Esophagus muscularis mucosa (tissue), 4 donors: ENCODE measurements at regions not wholly inside any gene's neighbourhood (a gene's known extent, or its start where the extent isn't known, plus 50 kb on each side); places are given as distances from the start of the nearest gene placed in this dataset.

Experiments used
- DNase-seq: peaks from one replicate; pipeline ENCODE4 v3.0.0-alpha.2; 2017; ENCODE audit errors: extremely low spot score
- H3K27ac ChIP-seq, 4 donors: fragments of 200-600 bp; sonication (generic); replicated peaks in 1 of 4; 1 replicate in 3 of 4; 2 replicates in 1 of 4; pipeline ENCODE4 v1.5.1; 2016 to 2019; ENCODE audit warnings: mild to moderate bottlenecking in 1 of 4
- H3K27me3 ChIP-seq, 4 donors: fragments of 200-600 bp; sonication (generic); one replicate each; pipeline versions ENCODE4 v1.5.1 to v1.6.0; 2016 to 2019
- H3K36me3 ChIP-seq, 4 donors: fragments of 200-600 bp; sonication (generic); one replicate each; pipeline ENCODE4 v1.5.1; 2016 to 2019
- H3K4me1 ChIP-seq, 4 donors: fragments of 200-600 bp; sonication (generic); one replicate each; pipeline ENCODE4 v1.5.1; 2016 to 2019
- H3K4me3 ChIP-seq, 4 donors: fragments of 200-600 bp; sonication (generic); 1 replicate in 2 of 4; 2 replicates in 2 of 4; pipeline ENCODE4 v1.5.1; 2016 to 2019; ENCODE audit warnings: mild to moderate bottlenecking in 4 of 4, moderate library complexity in 1 of 4
- H3K9me3 ChIP-seq, 4 donors: fragments of 200-600 bp; sonication (generic); 1 replicate in 3 of 4; 2 replicates in 1 of 4; pipeline ENCODE4 v1.5.1; 2016 to 2019
- CTCF ChIP-seq, 3 experiments: fragments of 200-600 bp in 2 of 3; fragments of 450-650 bp in 1 of 3; sonication (generic) in 2 of 3; IDR thresholded peaks; one replicate each; pipeline ENCODE4 v1.5.1; 2017 to 2019; ENCODE audit warnings: antibody characterized with exemption in 3 of 3, mild to moderate bottlenecking in 2 of 3, moderate library complexity in 1 of 3
- EP300 ChIP-seq: sonication (generic); formaldehyde crosslinking; IDR thresholded peaks from one replicate; pipeline ENCODE4 v1.6.1; 2017; ENCODE audit warnings: antibody characterized with exemption
- POLR2A ChIP-seq: fragments of 450-650 bp; IDR thresholded peaks from one replicate; pipeline ENCODE4 v1.6.1; 2017; ENCODE audit warnings: antibody characterized with exemption, moderate library complexity, mild to moderate bottlenecking, low read depth
- POLR2AphosphoS5 ChIP-seq, 2 donors: sonication (generic); formaldehyde crosslinking; IDR thresholded peaks; one replicate each; pipeline ENCODE4 v1.6.1; 2017; ENCODE audit warnings: antibody characterized with exemption in 2 of 2
- WGBS: methylation state at CpG from one replicate; pipeline ENCODE4 v1.1.5; 2018; 5-methylcytosine and 5-hydroxymethylcytosine counted together
- intact Hi-C: fragments of 100-400 bp; cut with DNase I; formaldehyde crosslinking; loops from one replicate; pipeline ENCODE4 v1.15.1; 2023

- Histone ChIP-seq H3K9me3 (no peaks in the 10 kb centered on the region), H3K4me1 (no peaks in the 10 kb centered on the region), H3K27me3 (no peaks in the 10 kb centered on the region), H3K4me3 (no peak overlapping the region), H3K36me3 (no peaks in the 10 kb centered on the region), H3K27ac (no peak overlapping the region)
- TF ChIP-seq POLR2A, result no peak
- no peak for TF ChIP-seq EP300
- no peak for TF ChIP-seq POLR2AphosphoS5 (IDR thresholded peaks at IDR 0.05)
- no peak for TF ChIP-seq CTCF (IDR thresholded peaks at IDR 0.05)
- intact Hi-C loops, result no loop called here
- WGBS, result 89% methylated on average over 8 of the region's 8 CpGs
- no peak for DNase-seq
These were observed 194.9 kb upstream of the HAAO start for GRCh38 chr2:42987112-42987922.

- 96% methylated on average over 6 of the region's 6 CpGs for WGBS
- no peak for TF ChIP-seq EP300
- TF ChIP-seq CTCF (IDR thresholded peaks at IDR 0.05), result no peak
- no peak for TF ChIP-seq POLR2A
- TF ChIP-seq POLR2AphosphoS5 (IDR thresholded peaks at IDR 0.05), result no peak
- H3K27ac ChIP-seq, result no peak overlapping the region
- intact Hi-C loops, result no loop called here
- H3K4me3 ChIP-seq, result no peak overlapping the region
- no peaks in the 10 kb centered on the region for H3K4me1 ChIP-seq
- no peaks in the 10 kb centered on the region for H3K36me3 ChIP-seq
- no peaks in the 10 kb centered on the region for H3K27me3 ChIP-seq
- no peak for DNase-seq
- H3K9me3 ChIP-seq, result no peaks in the 10 kb centered on the region
These were observed 192.2 kb upstream of the HAAO start for GRCh38 chr2:42984617-42985016.

GRCh38 chr2:42984081-42984480, 191.7 kb upstream of the HAAO start:
- Histone ChIP-seq H3K9me3 (no peaks in the 10 kb centered on the region), H3K27ac (no peak overlapping the region), H3K36me3 (no peaks in the 10 kb centered on the region), H3K27me3 (no peaks in the 10 kb centered on the region), H3K4me3 (no peak overlapping the region), H3K4me1 (no peaks in the 10 kb centered on the region)
- WGBS, result 83% methylated on average over 6 of the region's 6 CpGs
- DNase-seq, result no peak
- intact Hi-C loops, result no loop called here
- TF ChIP-seq CTCF (IDR thresholded peaks at IDR 0.05) (no peak), POLR2AphosphoS5 (IDR thresholded peaks at IDR 0.05) (no peak), POLR2A (no peak), EP300 (no peak)

GRCh38 chr2:42980764-42981416, 188.5 kb upstream of the HAAO start:
- no peaks in the 10 kb centered on the region for H3K36me3 ChIP-seq
- DNase-seq, result no peak
- no peak for TF ChIP-seq EP300
- TF ChIP-seq CTCF (IDR thresholded peaks at IDR 0.05), result no peak
- TF ChIP-seq POLR2A, result no peak
- no peak for TF ChIP-seq POLR2AphosphoS5 (IDR thresholded peaks at IDR 0.05)
- no peaks in the 10 kb centered on the region for H3K9me3 ChIP-seq
- 94% methylated on average over 9 of the region's 9 CpGs for WGBS
- H3K27ac ChIP-seq, result no peak overlapping the region
- H3K4me1 ChIP-seq, result peaks cover 0 to 3% (median 1%) of the 10 kb centered on the region in 4 donors
- intact Hi-C loops, result no loop called here
- H3K27me3 ChIP-seq, result no peaks in the 10 kb centered on the region
- H3K4me3 ChIP-seq, result no peak overlapping the region
